NCI-H1694 (cell line): ENCODE measurements at regions not wholly inside any gene's neighbourhood (a gene's known extent, or its start where the extent isn't known, plus 50 kb on each side); places are given as distances from the start of the nearest gene placed in this dataset.
"Not testable (repeated sequence)": the region's sequence is repeated elsewhere in the genome, so short reads cannot be mapped to it uniquely, and the experiment has no call there.

Experiments used
- DNase-seq: peaks from one replicate; lab custom pipeline; 2025; lab: John Stamatoyannopoulos, UW

- DNase-seq, result no peak
Observed at GRCh38 chr10:64416011-64416410, 894.8 kb downstream of the REEP3 start.

GRCh38 chr10:64419461-64419860, 898.3 kb downstream of the REEP3 start:
- no peak for DNase-seq

- no peak for DNase-seq
Observed at GRCh38 chr10:64426745-64427144, 905.5 kb downstream of the REEP3 start.

GRCh38 chr10:64430690-64431323, 909.6 kb downstream of the REEP3 start:
- DNase-seq, result no peak

- DNase-seq, result not testable (repeated sequence)
Observed at GRCh38 chr10:64441872-64442271, 920.7 kb downstream of the REEP3 start.

- DNase-seq, result no peak
Observed at GRCh38 chr10:64444163-64444562, 923.0 kb downstream of the REEP3 start.

DNA sequence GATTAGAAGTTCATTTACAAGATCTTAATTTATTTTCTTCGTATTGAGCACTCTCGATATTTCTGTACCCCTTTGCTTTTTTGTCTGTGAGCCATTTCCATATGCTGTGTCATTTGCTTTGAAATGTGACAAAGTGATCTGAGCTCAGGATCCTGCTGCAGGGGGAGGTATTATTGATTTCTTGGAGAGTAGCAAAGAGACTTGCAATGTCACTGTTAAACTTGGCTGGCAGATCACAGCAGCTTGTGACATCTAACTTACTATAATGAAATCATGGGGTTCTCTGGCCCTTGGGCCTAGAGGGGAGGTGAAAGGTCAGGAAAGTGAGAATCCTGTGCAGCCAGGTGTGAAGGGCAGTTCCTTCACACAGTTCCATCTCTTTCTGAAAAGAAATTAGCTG, 923.4 kb downstream of the REEP3 start:
- DNase-seq, result no peak

DNA sequence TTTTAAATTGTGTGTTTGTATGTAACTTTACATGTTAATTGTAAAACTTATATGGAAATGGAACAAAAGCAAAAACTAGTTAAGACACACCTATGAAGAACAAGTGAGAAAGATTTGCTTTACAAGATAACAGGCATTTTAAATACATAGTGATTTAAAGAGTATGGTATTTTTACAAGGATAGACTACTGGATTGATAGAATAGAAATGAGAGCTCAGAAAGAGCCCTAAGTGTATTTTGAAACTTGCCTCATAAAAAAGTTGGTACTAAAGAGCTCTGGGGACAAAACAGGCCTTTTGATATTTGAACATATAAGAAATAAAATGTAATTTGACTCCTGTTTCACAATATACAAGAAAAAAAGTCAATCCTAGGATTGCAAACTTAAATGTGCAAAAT, 928.4 kb downstream of the REEP3 start:
- DNase-seq, result no peak

DNA sequence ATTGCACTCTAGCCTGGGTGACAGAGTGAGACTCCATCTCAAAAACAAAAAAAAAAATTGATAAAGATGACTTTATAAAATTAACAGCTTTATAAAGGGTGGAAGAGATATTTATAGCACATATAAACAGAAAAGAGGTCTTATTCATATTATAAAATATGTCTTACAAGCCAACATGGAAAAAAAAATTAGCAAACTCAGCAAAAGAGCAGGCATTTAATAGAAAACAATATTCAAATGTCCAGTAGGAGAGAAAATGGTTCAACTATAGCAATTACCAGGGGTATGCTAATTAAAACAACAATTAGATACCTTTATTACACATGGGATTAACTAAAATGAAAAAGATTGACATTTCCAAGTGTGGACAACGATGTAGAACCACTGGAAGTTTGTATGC, 929.1 kb downstream of the REEP3 start:
- no peak for DNase-seq

- no peak for DNase-seq
Observed at GRCh38 chr10:64454962-64455361, 933.8 kb downstream of the REEP3 start.

- DNase-seq, result no peak
Observed at GRCh38 chr10:64458306-64458705, 937.1 kb downstream of the REEP3 start.

GRCh38 chr10:64463406-64463805, 942.2 kb downstream of the REEP3 start:
- no peak for DNase-seq

DNA sequence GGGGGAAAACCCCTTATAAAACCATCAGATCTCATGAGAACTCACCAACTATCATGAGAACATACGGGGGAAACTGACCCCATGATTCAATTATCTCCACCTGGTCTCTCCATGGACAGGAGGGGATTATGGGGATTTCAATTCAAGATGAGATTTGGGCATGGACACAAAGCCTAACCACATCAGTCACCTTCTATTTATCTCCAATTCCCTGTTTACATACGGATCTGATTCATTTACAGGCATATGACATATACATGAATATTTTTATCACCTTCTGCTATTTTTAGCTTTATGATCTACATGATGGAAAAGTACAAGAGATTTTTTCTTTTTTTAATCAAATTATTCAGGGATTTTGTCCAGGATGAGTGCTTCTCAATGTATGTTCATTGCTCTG, 944.5 kb downstream of the REEP3 start:
- DNase-seq, result no peak

- no peak for DNase-seq
Observed at GRCh38 chr10:64468219-64468618, 947.0 kb downstream of the REEP3 start.

DNA sequence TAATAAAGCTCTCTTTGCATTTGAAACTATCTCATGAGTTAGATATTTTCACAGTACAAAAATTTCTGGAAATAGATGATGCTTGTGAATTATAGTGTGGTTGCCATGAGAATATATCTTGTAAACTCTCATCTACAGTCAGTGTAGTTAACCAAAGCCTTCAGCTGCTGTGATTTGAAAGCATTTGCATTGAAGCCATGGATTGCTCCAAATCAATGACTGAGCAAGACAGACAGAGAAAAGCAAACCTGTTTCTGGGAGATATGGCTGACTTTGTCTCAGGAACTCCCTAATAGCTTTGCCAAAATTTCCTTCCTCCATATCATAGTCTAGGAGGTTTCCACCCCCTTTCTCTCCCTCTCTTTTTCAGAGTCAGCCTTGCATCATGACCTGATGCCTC, 955.3 kb downstream of the REEP3 start:
- DNase-seq, result no peak

- DNase-seq, result no peak
Observed at GRCh38 chr10:64477791-64478190, 956.6 kb downstream of the REEP3 start.

DNA sequence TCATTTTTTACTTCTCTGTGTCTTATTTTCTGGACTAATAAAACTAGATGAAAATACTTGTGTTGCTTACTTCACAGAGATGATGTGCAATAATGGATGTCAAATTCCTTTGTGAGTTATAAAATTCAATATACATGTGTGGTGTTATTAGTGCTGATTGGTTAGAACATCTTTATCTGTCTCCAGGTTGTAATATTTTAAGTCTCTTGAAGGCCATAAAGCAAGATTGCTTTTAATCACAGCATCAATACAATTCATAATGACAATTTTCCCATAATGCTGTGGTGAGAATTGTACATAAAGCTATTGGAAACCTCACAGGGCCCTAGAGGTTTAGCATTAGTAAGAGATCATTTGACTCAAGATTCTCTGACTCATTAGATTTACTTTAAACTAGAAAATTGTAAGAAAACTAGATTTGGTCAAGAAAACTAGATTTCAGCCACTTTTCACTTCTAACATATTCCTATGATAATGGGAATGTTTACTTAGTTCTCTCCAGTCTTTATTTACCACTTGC, 963.7 kb downstream of the REEP3 start:
- no peak for DNase-seq

- no peak for DNase-seq
Observed at GRCh38 chr10:64486149-64486548, 964.9 kb downstream of the REEP3 start.

GRCh38 chr10:64486901-64487300, 965.7 kb downstream of the REEP3 start:
- DNase-seq, result no peak

DNA sequence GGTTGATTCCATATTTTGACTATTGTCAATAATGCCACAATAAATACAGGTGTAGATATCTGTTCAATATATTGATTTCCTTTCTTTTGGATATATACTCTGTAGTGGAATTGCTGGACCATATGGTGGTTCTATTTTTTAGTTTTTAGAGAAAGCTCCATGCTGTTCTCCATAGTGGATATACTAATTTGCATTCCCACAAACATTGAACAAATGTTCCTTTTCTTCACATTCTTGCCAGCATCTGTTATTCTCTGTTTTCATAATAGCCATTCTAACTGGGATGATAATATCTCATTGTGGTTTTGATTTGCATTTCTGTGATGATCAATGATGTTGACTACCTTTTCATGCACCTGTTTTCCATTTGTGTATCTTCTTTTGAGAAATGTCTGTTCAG, 973.7 kb downstream of the REEP3 start:
- no peak for DNase-seq

- DNase-seq, result no peak
Observed at GRCh38 chr10:64497306-64497705, 976.1 kb downstream of the REEP3 start.

GRCh38 chr10:64501807-64502206, 980.6 kb downstream of the REEP3 start:
- no peak for DNase-seq

DNA sequence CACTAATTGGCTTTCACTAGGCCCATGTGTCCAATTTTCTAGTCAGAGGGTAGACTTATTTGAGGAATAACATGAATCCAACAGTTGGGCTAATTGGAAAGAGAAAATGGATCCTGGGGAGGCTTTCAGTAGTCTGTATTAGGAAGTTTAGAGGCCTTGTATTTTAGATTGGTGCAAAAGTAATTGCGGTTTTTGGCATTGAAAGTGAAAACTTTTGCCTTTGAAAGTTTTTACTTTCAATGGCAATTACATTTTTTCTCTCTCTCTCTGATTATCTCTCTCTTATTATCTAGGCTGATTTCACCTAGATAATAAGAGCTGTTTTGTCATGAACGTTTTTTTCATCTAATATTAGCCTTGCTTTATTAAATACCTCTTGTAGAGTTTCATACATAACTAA, 981.7 kb downstream of the REEP3 start:
- DNase-seq, result no peak

GRCh38 chr10:64503429-64503828, 982.2 kb downstream of the REEP3 start:
- DNase-seq, result no peak
